M059J (cell line): ENCODE measurements at regions not wholly inside any gene's neighbourhood (a gene's known extent, or its start where the extent isn't known, plus 50 kb on each side); places are given as distances from the start of the nearest gene placed in this dataset.
"Not testable (repeated sequence)": the region's sequence is repeated elsewhere in the genome, so short reads cannot be mapped to it uniquely, and the experiment has no call there.

Source experiments
- DNase-seq: peaks from one replicate; pipeline ENCODE4 v3.0.0-alpha.2; 2012; ENCODE audit warnings: low read depth

DNA sequence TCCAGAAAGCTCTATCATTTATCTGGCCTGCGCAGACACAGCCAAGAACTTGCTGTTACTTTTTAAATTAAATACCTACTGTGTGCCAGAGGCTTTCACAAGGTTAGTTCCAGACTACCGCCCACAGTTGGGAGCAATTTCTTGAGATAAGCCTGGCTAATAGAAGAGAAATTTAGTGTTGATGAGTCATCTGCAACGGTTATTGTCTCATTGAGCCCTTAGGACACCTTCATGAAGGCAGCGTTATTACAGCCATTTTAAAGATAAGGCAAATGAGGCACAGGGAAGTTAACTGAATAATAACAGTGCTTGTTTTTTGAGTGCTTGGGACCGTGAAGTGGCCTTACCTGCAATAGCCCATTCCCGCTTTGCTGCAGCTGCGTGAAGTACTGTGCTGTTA is 292.9 kb upstream of the MSX2 start:
- peak; percentile 35 for DNase-seq

GRCh38 chr5:174433098-174433497 is 291.3 kb upstream of the MSX2 start:
- DNase-seq: no peak

DNA sequence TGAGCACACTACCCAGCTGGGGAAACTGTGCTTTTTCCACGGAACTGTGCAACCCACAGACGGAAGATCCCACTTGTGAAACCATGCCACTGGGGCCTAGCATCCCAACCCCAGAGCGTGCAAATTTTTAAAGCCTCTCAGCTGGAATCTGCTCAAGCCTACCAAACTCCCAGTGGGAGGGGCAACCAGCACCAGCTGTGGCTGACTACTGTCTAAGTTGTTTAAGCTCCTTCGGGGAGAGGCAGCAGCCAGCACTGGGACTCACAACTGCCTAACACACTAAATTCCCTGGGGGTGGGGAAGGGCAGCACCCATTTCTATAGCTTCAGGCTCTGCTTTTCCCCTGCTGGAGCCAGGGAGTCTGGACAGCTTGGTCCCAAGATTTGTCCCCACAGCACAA is 287.6 kb upstream of the MSX2 start:
- DNase-seq: no peak

DNA sequence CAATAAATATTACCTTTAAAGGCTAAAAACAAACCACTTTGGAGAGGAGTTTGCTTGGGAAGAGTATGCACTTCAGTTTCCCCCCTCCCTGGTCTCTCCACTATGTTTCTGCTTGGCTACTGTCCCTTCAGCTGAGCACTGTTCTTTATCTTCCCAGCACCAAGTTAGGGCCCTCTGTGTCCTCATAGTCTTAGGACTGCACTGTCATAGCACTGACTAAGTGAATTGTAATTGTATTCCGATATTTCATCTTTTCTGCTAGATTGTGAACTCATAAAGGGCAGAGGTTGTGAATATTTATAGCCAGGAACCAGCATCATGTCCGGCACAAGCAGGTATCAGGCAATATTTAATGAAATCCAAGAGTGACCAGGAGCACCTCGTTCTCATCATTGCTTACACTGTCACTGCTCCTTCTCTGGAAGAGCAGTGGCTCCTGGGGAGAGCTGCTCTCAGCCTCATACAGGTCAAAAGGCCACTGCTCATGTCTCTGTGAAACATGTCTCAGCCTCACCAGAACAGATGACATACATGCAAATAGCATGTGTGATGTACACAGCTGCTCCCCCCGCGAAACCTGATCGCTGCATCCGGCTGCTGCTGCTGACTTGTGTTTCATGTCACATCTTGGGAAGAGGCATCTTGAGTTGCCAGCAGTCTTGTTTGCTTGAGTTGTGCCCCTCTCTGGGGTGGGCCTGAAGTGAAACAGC is 279.7 kb upstream of the MSX2 start:
- DNase-seq: no peak

DNA sequence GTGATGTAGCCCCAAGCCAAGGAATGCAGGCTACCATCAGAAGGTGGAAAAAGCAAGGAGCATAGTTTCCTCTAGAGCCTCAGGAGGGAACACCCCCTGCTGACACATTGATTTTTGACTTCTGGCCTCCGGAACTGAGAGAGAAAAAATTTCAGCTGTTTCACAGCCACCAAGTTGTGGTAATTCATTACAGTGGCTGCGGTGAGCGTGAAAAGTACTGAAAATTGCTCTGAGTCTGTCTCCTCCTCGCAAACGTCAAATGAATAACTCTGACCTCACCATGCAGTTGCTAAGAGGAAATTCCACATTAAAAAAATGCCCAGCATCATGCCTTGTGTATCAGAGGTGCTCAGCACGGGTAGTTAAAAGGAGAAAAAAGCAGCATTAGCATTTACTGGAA is 277.9 kb upstream of the MSX2 start:
- DNase-seq: peak; percentile 59

DNA sequence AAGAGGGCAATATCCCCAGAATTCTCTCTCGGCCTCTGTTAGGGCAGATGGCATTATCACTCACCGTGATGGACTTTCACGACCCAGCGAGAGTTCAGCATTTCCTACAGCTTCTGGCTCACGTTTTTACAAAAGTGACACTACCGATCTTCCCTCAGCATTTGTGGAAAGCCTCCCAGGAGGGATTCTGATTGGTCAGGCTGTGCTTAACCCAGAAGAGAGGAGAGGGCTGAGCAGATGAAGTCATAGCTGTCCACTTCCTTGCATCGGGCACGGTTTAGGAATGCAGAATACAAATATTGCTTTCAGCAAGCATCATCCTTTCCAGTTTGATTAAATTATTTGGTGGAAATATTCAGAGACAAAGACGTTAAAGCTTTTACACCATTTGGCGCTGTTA is 277.4 kb upstream of the MSX2 start:
- DNase-seq: no peak

- DNase-seq: peak; percentile 42
Observed at GRCh38 chr5:174448041-174448440, 276.3 kb upstream of the MSX2 start.

GRCh38 chr5:174448662-174449061 is 275.7 kb upstream of the MSX2 start:
- peak; percentile 70 for DNase-seq

DNA sequence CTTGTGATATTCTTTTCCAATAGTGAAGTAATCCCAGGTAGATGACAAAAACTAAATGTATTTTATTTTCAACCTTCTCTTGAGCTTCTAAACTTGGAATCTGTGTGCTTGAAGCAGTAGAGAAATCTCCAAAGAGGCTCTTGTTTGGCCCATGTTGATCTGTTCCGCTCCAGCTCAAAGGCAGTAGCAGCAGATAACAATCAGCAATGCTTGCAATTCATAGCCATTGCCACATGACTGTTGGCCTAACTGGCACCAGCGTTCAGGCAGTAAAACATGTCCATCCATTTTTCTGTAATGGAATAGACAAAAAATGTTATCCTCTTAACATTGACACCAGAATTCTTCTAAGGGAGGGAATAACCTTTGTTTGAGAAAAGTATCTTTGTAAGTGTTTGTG is 270.7 kb upstream of the MSX2 start:
- peak; percentile 48 for DNase-seq

GRCh38 chr5:174454464-174454863 is 269.9 kb upstream of the MSX2 start:
- peak; percentile 84 for DNase-seq

GRCh38 chr5:174454890-174455289 is 269.5 kb upstream of the MSX2 start:
- DNase-seq: no peak

GRCh38 chr5:174455301-174455700 is 269.1 kb upstream of the MSX2 start:
- no peak for DNase-seq

DNA sequence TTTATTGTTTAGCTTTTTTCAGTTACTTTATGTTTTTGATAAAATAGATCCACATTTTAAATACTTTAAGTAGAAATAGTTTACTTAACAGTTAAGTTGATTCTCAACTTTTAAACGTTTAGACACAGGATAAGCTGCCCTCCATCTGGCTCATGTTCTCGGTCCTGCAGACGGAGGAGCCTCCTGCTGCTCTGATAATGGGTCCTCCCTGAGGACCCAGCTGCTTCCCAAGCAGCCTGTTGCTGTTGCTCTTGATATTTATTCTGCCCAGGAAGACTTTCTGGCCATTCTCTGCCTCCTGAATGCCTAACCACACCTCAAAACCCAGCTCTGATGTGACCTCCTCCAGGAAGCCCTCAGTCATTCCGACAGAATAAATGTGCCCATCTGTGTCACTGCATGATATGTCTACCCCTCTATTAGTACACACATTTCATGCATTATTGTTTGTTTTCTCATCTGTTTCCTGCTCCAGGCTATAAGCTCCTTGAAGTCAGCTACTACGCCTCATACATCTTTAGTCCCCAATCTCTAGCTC is 267.2 kb upstream of the MSX2 start:
- no peak for DNase-seq

- peak; percentile 94 for DNase-seq
Observed at GRCh38 chr5:174459071-174459702, 265.2 kb upstream of the MSX2 start.

DNA sequence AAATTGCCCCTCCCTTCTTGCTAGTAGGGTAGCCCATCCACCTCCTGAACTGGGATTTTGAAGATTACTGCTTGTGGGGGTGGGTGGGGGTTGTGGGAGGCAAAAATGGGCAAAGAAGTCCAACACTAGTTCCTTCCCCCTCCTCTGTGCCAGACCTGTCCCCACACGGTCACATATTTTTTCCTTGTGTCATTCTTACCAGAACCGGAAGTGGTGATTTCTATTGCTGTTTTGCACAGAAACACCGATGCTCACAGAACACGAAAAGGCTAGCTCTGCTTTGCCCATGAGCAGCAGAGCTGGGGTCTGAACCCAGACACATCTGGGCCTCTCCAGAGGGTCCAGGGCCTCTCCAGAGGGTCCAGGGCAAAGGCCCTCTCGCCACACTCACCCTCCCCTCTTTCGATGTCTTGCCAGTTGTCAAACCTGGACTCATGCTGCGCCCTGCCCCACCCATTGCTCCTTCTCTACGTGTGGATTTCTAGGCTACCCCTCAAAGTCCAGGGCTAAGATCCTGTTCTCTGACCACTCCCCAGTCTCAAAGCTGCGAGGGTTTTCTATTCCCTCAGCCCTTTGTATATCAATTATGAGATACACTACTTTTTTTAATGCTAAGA is 264.4 kb upstream of the MSX2 start:
- peak; percentile 90 for DNase-seq

GRCh38 chr5:174462129-174462528 is 262.3 kb upstream of the MSX2 start:
- DNase-seq: no peak

- no peak for DNase-seq
Observed at GRCh38 chr5:174464504-174465165, 259.7 kb upstream of the MSX2 start.

GRCh38 chr5:174471528-174471927 is 252.9 kb upstream of the MSX2 start:
- DNase-seq: not testable (repeated sequence)

DNA sequence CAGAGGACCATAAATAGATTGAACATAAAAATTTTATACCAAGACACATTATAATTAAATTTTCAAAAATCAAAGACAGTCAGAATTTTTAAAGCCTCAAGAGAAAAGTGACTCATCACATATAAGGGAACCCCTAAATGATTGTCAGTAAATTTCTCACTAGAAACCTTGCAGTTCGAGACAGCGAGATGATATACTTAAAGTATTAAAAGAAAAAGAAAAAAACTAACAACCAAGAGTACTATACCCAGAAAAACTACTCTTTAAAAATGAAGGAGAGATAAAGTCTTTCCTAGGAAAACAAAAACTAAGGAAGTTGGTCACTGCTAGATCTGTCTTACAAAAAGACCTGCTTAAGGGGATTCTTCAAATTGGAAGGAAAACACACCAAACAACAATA is 251.4 kb upstream of the MSX2 start:
- no peak for DNase-seq

DNA sequence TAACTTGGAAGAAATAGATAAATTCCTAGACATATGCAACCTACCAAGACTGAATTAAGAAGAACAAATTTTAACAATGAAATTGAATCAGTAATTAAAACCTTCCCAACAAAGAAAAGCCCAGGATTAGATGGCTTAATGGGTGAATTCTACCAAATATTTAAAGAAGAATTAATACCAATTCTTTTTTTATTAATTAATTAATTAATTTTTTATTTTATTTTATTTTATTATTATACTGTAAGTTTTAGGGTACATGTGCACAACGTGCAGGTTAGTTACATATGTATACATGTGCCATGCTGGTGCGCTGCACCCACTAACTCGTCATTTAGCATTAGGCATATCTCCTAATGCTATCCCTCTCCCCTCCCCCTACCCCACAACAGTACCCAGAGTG is 248.4 kb upstream of the MSX2 start:
- not testable (repeated sequence) for DNase-seq

DNA sequence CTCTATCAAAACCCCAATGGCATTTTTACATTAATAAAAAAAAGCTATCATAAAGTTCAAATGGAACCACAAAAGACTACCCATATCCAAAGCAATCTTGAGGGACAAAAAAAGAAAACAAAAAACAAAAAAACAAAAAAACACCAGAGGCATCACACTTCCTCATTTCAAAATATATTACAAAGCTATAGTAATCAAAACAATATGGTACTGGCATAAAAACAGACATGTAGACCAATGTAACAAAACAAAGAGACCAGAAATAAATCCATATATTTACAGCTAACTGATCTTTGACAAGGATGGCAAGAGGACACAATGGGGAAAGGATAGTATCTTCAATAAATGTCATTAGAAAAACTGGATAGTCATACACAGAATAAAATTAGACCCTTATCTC is 245.1 kb upstream of the MSX2 start:
- DNase-seq: no peak

GRCh38 chr5:174481737-174482136 is 242.6 kb upstream of the MSX2 start:
- no peak for DNase-seq
